HG02884 (cell line): ENCODE measurements at regions not wholly inside any gene's neighbourhood (a gene's known extent, or its start where the extent isn't known, plus 50 kb on each side); places are given as distances from the start of the nearest gene placed in this dataset.
"Not testable (repeated sequence)": the region's sequence is repeated elsewhere in the genome, so short reads cannot be mapped to it uniquely, and the experiment has no call there.

Source experiments
- ATAC-seq: cut with Tn5 transposase; IDR thresholded peaks from one replicate; pipeline ENCODE4 v1.9.1; 2021; ENCODE audit warnings: mild to moderate bottlenecking, moderate library complexity; ENCODE audit not compliant: unreplicated experiment

- no peak for ATAC-seq
Measured at GRCh38 chr2:107543793-107544192, 282.9 kb upstream of the RGPD4 start.

DNA sequence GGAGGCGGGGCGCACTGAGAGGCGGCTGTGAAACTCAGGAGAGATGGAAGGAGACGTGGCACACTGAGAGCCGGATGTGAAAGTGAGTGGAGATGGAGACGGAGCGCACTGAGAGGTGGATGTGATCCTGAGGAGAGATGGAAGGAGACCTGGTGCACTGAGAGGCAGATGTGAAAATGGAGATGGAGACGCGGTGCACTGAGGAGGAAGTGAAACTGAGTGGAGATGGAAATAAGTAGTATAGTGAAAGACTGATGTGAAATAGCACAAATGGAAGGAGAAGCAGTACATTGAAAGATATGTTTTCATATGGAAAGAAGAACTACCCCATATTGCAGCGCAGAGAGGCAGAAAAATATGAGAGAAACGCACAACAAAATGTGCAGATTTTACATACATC lies 281.6 kb upstream of the RGPD4 start:
- no peak for ATAC-seq

DNA sequence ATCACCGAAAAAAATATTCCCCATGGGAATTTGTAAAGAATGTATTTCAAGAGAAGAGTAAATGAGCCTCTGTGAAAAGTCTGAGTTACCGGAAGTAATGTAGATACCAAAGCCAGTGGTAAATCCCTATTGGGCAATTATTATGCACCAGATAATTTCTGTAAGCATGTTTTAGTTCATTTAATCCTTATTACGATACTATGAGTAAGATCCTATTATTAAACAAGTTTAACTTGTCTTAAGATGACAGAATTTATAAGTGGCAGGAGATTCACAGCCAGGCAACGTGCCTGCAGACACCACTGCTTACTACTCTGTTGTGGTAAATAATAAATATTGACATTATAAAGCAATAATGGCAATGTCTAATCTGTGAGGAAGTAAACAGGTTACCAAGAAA lies 280.8 kb upstream of the RGPD4 start:
- ATAC-seq: no peak

- ATAC-seq: no peak
Measured at GRCh38 chr2:107548216-107548615, 278.5 kb upstream of the RGPD4 start.

DNA sequence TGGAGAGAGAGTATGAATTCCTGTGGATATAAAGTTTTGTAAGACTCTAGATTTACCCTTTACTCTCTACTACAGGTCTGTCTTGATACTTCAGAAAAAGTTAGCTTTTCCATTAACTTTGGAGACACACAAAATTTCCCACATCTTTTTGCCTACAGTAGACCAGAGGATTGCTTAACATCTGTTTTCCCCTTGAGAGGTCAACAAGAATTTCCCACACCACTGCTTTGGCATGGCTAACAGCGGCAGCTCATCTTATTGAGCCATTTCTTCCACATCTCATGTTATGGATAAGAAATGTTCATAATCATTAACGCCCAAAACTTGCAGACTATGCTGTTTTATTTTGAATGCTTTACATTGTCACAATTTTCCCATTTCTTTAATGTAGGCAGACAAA lies 273.6 kb upstream of the RGPD4 start:
- ATAC-seq: no peak

GRCh38 chr2:107553539-107553938 lies 273.2 kb upstream of the RGPD4 start:
- no peak for ATAC-seq

- no peak for ATAC-seq
Measured at GRCh38 chr2:107556038-107556627, 270.6 kb upstream of the RGPD4 start.

GRCh38 chr2:107558295-107558694 lies 268.4 kb upstream of the RGPD4 start:
- ATAC-seq: no peak

- no peak for ATAC-seq
Measured at GRCh38 chr2:107569496-107569895, 257.2 kb upstream of the RGPD4 start.

- no peak for ATAC-seq
Measured at GRCh38 chr2:107570876-107571275, 255.8 kb upstream of the RGPD4 start.

GRCh38 chr2:107572890-107573289 lies 253.8 kb upstream of the RGPD4 start:
- ATAC-seq: not testable (repeated sequence)

GRCh38 chr2:107576991-107577390 lies 249.7 kb upstream of the RGPD4 start:
- ATAC-seq: no peak

- ATAC-seq: no peak
Measured at GRCh38 chr2:107582487-107582886, 244.2 kb upstream of the RGPD4 start.

DNA sequence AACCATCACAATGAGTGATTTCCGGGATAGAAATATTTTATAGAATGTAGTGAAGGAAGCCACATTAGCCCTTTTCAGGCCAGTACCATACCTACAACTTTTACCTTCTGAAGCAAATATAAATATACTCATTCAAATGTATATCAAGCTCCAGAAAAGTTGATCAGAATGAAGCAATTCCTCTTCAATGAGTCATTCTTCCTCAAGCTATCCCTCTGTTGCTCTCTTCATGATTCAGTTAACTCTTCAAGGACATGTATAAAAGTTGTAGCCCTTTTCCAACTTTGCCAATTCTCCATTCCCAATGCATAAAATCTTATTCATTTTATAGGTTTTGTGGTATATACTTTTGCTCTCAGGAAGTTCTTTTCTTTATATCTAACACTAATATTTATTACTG lies 242.1 kb upstream of the RGPD4 start:
- ATAC-seq: no peak

- ATAC-seq: no peak
Measured at GRCh38 chr2:107585851-107586250, 240.8 kb upstream of the RGPD4 start.

GRCh38 chr2:107588181-107588580 lies 238.5 kb upstream of the RGPD4 start:
- ATAC-seq: no peak

- no peak for ATAC-seq
Measured at GRCh38 chr2:107589079-107589491, 237.6 kb upstream of the RGPD4 start.

- ATAC-seq: no peak
Measured at GRCh38 chr2:107591561-107592279, 235.0 kb upstream of the RGPD4 start.

- no peak for ATAC-seq
Measured at GRCh38 chr2:107592280-107592624, 234.4 kb upstream of the RGPD4 start.

DNA sequence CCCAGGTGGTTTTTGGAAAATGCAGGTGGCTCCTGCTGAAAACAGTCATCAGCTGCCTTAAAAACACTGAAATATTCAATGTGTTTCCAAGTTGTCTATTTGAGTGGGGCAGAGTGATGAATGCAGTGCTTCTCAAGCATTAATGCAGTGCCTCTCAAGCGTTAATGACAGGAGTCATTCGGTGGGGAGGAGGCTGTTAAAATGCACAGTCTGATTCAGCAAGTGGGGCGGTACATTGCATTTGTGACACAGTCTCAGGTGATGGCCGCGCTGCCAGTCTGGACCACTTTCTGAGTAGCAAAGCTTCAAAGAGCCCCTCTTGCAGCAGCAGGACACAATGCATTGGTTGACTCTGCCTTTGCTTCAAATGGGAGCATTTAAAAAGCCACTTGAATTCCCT lies 231.4 kb upstream of the RGPD4 start:
- no peak for ATAC-seq

DNA sequence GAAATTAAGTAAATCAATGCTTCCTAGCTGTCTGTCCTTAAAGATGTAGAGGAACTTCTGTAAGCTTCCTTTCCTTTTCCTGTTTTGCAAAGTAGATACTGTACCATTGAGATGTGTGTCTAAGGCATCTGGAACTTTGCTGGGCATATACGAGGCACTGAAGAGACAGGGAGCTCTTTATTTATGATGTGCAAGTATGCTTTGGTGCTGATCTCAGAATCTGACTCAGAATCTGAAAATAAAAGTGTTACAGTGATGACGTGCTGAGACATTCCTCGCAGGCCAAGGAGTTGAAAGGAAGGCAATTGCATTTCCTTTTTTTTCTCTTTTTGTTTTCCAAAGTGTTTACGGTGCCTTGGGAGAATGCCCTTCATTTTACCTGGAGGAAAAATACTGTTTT lies 230.9 kb upstream of the RGPD4 start:
- no peak for ATAC-seq

DNA sequence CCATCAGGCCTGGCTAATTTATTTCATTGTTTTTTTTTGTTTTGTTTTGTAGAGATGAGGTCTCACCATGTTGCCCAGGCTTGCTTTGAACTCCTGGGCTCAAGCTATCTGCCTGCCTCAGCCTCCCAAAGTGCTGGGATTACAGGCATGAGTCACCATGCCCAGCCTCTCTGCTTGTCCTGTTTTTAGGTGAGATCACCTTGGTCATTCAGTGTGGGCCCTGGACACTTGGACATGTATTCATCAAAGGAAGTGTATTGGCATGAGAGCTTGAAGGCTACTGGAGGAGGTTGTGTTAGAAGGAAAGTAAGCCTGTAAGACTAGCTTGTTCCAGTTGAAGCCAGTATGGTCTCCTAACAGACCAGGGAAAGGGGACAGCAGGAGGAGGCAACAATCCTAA lies 229.2 kb upstream of the RGPD4 start:
- no peak for ATAC-seq

DNA sequence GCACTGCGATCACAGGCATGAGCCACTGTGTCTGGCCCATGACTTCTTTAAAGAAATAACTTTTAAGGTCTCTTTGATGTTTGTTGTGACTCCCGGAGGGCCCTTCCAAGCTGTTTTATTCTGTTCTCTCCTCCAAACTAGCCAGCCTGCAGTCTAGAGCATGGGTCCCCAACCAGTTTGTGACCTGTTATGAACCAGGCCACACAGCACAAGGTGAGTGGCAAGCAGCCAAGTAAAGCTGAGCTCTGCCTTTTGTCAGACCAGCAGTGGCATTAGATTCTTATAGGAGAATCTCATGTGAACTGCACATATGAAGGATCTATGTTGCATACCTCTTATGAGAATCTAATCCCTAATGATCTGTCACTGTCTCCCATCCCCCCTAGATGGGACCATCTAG lies 223.9 kb upstream of the RGPD4 start:
- ATAC-seq: no peak
